Endodermal cell (in vitro differentiated cells): ENCODE measurements at regions not wholly inside any gene's neighbourhood (a gene's known extent, or its start where the extent isn't known, plus 50 kb on each side); places are given as distances from the start of the nearest gene placed in this dataset.

Experiments
- DNase-seq: peaks from one replicate; pipeline ENCODE4 v3.0.0-alpha.2; 2017
- H3K27ac ChIP-seq: 2 replicates; pipeline ENCODE4 v1.5.1; 2013; ENCODE audit warnings: mild to moderate bottlenecking, low read depth, low read length, moderate library complexity
- H3K27me3 ChIP-seq: 2 replicates; pipeline ENCODE4 v1.6.1; 2013; ENCODE audit warnings: mild to moderate bottlenecking, low read length, moderate library complexity; ENCODE audit not compliant: insufficient read depth, control insufficient read depth, poor library complexity, severe bottlenecking
- H3K36me3 ChIP-seq: 2 replicates; pipeline ENCODE4 v1.7.0; 2013; ENCODE audit warnings: mild to moderate bottlenecking, low read length, moderate library complexity; ENCODE audit not compliant: control insufficient read depth, insufficient read depth
- H3K4me1 ChIP-seq: one replicate; pipeline ENCODE4 v1.7.0; 2013; ENCODE audit warnings: low read length; ENCODE audit not compliant: control insufficient read depth, insufficient read depth
- H3K4me3 ChIP-seq: 2 replicates; pipeline ENCODE4 v1.5.1; 2013; ENCODE audit warnings: mild to moderate bottlenecking, low read length, moderate library complexity
- H3K9ac ChIP-seq: 2 replicates; pipeline ENCODE4 v1.6.1; 2013; ENCODE audit warnings: mild to moderate bottlenecking, low read length, moderate library complexity; ENCODE audit not compliant: poor library complexity, severe bottlenecking; ENCODE audit errors: extremely low read depth
- H3K9me3 ChIP-seq: 2 replicates; pipeline ENCODE4 v1.6.1; 2013; ENCODE audit warnings: mild to moderate bottlenecking, low read length, moderate library complexity; ENCODE audit not compliant: control insufficient read depth
- H3K27ac Mint-ChIP-seq: 2 replicates; pipeline ENCODE4 v1.8.0; 2020; ENCODE audit warnings: mixed read lengths
- H3K27me3 Mint-ChIP-seq: 2 replicates; pipeline ENCODE4 v1.8.0; 2021; ENCODE audit warnings: mild to moderate bottlenecking, mixed read lengths; ENCODE audit not compliant: insufficient read depth
- H3K36me3 Mint-ChIP-seq: 2 replicates; pipeline ENCODE4 v1.8.0; 2020; ENCODE audit warnings: low read depth, mixed read lengths
- H3K4me1 Mint-ChIP-seq: 2 replicates; pipeline ENCODE4 v1.8.0; 2020; ENCODE audit warnings: mixed read lengths
- H3K4me3 Mint-ChIP-seq: 2 replicates; pipeline ENCODE4 v1.8.0; 2020; ENCODE audit warnings: mild to moderate bottlenecking, moderate library complexity, mixed read lengths
- H3K9me3 Mint-ChIP-seq: 2 replicates; pipeline ENCODE4 v1.8.0; 2020; ENCODE audit warnings: mild to moderate bottlenecking, mixed read lengths
- CTCF ChIP-seq: fragments of 200-600 bp; sonication (generic); conservative IDR thresholded peaks from 2 replicates; pipeline ENCODE4 v1.5.0; 2021; ENCODE audit warnings: antibody characterized with exemption, mild to moderate bottlenecking
- WGBS, 2 experiments: methylation state at CpG; one replicate each; pipeline versions ENCODE4 v1.1.5 to v1.1.7; 2013; ENCODE audit warnings: missing lambda C conversion rate in 2 of 2, mixed read lengths in 1 of 2; ENCODE audit not compliant: insufficient coverage in 1 of 2, insufficient read length in 1 of 2; 5-methylcytosine and 5-hydroxymethylcytosine counted together

GRCh38 chr3:187963003-187963676 lies 190.8 kb upstream of the LPP start:
- Mint-ChIP-seq H3K27me3 (no peaks in the 10 kb centered on the region), H3K27ac (no peak overlapping the region), H3K9me3 (no peaks in the 10 kb centered on the region), H3K4me1 (no peaks in the 10 kb centered on the region), H3K36me3 (no peaks in the 10 kb centered on the region), H3K4me3 (no peak overlapping the region)
- H3K9me3 ChIP-seq, result no peaks in the 10 kb centered on the region
- 87 to 90% methylated on average over 4 to 5 of the region's 5 CpGs for WGBS, 2 experiments
- H3K27me3 ChIP-seq, result no peaks in the 10 kb centered on the region
- H3K4me1 ChIP-seq, result no peaks in the 10 kb centered on the region
- no peak overlapping the region for H3K4me3 ChIP-seq
- DNase-seq, result no peak
- no peak for TF ChIP-seq CTCF
- H3K9ac ChIP-seq, result no peak overlapping the region
- H3K36me3 ChIP-seq, result no peaks in the 10 kb centered on the region
- H3K27ac ChIP-seq, result no peak overlapping the region

GRCh38 chr3:187963677-187964385 lies 190.1 kb upstream of the LPP start:
- Histone ChIP-seq H3K9me3 (no peaks in the 10 kb centered on the region), H3K9ac (no peak overlapping the region), H3K4me3 (no peak overlapping the region), H3K36me3 (no peaks in the 10 kb centered on the region), H3K27ac (no peak overlapping the region), H3K27me3 (no peaks in the 10 kb centered on the region), H3K4me1 (no peaks in the 10 kb centered on the region)
- Mint-ChIP-seq H3K27ac (no peak overlapping the region), H3K27me3 (no peaks in the 10 kb centered on the region), H3K4me1 (no peaks in the 10 kb centered on the region), H3K4me3 (no peak overlapping the region), H3K9me3 (no peaks in the 10 kb centered on the region), H3K36me3 (no peaks in the 10 kb centered on the region)
- TF ChIP-seq CTCF, result no peak
- 94 to 100% methylated on average over 2 to 3 of the region's 3 CpGs for WGBS, 2 experiments
- no peak for DNase-seq

GRCh38 chr3:187964760-187965159 lies 189.2 kb upstream of the LPP start:
- no peak overlapping the region for H3K9ac ChIP-seq
- no peaks in the 10 kb centered on the region for H3K4me1 ChIP-seq
- no peaks in the 10 kb centered on the region for H3K4me1 Mint-ChIP-seq
- H3K27me3 Mint-ChIP-seq, result no peaks in the 10 kb centered on the region
- no peaks in the 10 kb centered on the region for H3K36me3 ChIP-seq
- no peak for DNase-seq
- no peak overlapping the region for H3K4me3 ChIP-seq
- H3K4me3 Mint-ChIP-seq, result no peak overlapping the region
- H3K9me3 Mint-ChIP-seq, result no peaks in the 10 kb centered on the region
- TF ChIP-seq CTCF, result no peak
- H3K9me3 ChIP-seq, result no peaks in the 10 kb centered on the region
- H3K27ac Mint-ChIP-seq, result no peak overlapping the region
- H3K36me3 Mint-ChIP-seq, result no peaks in the 10 kb centered on the region
- 92% methylated on average over 2 of the region's 2 CpGs; no CpG with 5 or more reads in 1 of the 2 experiments for WGBS, 2 experiments
- H3K27me3 ChIP-seq, result no peaks in the 10 kb centered on the region
- H3K27ac ChIP-seq, result no peak overlapping the region
